GM19467 (cell line): ENCODE measurements at regions not wholly inside any gene's neighbourhood (a gene's known extent, or its start where the extent isn't known, plus 50 kb on each side); places are given as distances from the start of the nearest gene placed in this dataset.

Experiments used
- ATAC-seq: cut with Tn5 transposase; IDR thresholded peaks from one replicate; pipeline ENCODE4 v1.9.1; 2021; ENCODE audit warnings: mild to moderate bottlenecking, moderate library complexity; ENCODE audit not compliant: unreplicated experiment

GRCh38 chr3:3633761-3634160, 165.5 kb upstream of the LRRN1 start:
- ATAC-seq: no peak

DNA sequence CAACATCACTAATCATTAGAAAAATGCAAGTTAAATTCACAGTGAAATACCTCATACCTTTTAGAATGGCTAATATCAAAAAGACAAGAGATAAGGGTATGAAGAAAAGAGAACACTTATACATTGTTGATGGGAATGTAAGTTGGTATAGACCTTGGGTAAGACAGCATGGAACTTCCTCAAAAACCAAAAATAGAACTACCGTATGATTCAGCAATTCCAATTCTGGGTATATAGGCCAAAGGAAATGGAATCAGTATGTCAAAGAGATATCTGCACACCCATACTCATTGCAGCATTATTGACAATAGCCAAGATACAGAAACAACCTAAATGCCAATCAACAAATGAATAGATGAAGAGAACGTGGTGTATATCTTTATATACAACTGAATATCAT, 166.8 kb upstream of the LRRN1 start:
- ATAC-seq: no peak

GRCh38 chr3:3631114-3631513, 168.1 kb upstream of the LRRN1 start:
- no peak for ATAC-seq

DNA sequence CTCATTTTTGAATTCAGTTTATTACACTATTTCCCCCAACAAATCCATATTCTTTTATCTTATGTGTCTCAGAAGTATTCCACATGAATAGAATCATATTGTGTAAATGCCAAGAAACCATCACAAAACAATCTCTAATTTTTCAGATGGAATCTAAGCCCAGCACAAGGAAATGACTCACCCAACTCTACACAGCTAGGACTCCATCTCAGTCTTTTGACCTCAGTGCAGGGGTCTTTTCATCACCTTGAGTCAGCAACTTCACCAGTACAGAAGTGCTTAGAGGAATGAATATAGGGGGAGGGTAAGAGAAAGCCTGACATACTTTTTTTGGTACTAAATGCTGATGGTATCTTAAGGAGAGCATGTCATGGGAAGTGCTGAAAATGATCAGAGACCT, 169.3 kb upstream of the LRRN1 start:
- no peak for ATAC-seq

- peak; percentile 76 for ATAC-seq
Measured at GRCh38 chr3:3628676-3629328, 170.4 kb upstream of the LRRN1 start.

DNA sequence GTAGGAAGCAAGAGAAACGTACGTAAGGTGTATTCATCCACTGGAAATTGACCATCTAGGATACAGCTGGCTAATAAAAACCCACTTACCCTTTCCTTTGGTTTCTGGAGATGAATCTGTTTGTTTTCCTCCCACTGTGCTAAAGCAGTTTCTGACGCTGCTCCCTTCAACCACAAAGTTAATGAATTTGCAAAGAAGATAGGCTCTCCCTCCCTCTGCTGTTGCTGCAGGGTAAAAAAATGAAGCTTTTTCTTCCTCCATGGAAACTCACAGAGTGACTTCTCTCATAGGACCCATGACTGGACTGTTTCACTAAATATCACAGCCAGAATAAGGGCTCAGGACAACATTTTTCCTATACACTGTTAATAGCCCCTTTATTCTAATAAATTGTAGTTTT, 172.1 kb upstream of the LRRN1 start:
- ATAC-seq: no peak

- ATAC-seq: no peak
Measured at GRCh38 chr3:3625544-3626271, 173.5 kb upstream of the LRRN1 start.

DNA sequence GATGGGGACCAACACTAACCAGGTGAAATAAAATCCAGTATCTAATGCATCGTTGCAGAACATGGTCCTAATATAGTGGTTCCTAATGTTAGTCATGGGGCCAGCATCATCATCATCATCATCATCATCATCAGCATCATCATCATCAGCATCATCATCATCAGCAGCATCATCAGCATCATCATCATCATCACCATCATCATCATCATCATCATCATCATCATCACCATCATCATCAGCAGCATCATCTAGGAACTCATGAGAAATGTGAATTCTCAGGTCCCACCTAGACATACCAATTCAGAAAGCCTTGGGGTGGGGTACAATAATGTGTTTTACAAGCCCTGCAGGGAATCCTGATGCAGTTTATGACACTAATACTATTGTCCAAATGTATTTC, 179.4 kb upstream of the LRRN1 start:
- no peak for ATAC-seq

GRCh38 chr3:3618623-3619022, 180.6 kb upstream of the LRRN1 start:
- ATAC-seq: no peak

GRCh38 chr3:3615533-3615932, 183.7 kb upstream of the LRRN1 start:
- ATAC-seq: no peak

DNA sequence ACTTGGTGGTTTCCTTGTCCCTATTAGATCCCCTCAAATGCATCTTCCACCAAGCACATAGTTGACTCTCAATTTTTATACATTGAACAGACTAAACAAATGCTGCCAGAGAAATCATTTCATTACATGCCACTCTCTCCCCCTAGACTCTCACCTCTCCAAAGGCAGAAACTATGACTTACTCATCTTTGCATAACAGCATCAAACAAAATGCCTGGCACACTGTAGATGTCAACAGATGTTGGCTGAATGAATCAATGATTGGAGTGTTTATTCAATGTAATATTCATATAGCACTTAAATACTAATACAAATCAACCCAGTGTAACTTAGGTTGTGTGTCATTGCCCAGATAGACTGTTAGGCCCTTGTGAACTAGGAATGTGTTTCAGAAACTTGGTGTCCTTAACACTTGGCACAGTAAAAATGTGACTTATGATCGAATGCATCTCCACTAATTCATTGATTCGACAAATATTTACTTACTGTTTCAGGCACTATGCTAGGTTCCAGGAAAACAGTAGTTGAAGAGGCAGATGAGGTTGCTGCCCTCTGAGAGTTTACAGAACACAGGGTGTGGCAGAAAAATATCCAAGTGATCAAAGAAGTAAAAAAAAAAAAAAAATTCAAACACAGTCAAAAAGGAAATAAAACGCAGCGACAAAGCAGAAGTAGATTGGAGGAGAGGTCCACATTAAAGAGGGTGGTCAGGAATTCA, 188.5 kb upstream of the LRRN1 start:
- ATAC-seq: no peak

DNA sequence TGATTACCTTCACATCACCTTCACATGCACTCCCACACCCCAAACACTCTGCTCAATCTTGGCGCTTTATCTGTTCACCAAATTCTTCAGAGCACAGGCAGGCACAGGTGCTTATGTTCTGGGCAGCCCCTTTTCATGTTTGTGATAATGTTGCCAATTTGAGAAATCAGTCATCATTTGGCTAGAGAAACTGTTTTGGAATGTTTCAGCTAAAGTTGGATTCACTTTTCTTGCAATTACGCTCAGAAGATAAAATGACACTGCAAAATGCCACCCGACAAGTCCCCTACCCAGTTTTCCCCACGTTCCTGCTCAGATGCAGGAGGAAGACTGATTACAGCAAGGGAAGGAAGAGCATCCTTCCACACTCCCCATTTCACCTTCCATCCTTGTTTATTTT, 192.9 kb upstream of the LRRN1 start:
- no peak for ATAC-seq

DNA sequence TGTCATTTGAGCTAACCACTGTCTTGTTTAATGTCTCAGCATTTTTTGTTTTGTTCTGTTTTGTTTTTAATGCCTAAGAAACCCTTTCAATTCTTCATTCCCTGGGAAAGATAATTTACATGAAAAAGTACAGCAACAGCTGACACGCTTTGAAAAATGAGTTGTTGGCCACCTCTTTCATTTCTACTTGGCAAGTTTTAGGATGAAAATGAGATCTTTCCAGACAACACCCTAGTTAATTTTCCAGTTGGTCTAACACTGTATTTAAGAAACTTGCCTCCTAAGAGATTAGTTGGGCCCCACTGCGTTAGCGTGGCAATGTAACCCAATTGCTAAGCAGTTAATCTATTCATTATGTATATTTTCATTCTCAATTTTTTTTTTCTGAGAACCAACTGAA, 194.0 kb upstream of the LRRN1 start:
- no peak for ATAC-seq

GRCh38 chr3:3603351-3603750, 195.9 kb upstream of the LRRN1 start:
- ATAC-seq: no peak

- no peak for ATAC-seq
Measured at GRCh38 chr3:3600665-3601340, 198.4 kb upstream of the LRRN1 start.

DNA sequence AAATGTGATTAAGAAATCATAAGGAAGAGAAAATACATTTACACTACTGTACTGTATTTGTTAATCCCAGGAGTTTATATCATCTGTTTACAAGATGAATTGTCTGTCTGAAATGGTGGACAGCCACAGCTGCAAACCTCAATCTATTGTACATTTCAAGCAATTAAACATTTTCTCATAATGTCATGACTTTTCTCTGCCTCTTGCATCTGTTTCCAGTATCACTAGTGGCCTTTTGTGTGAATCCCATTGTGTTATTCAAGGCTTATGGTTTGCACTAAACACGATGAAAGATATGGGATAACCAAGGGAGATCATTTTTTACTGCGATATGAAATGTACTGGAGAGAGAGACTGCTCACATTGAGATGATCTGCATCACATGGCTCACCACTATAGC, 200.2 kb upstream of the LRRN1 start:
- ATAC-seq: no peak

GRCh38 chr3:3594986-3595385, 204.2 kb upstream of the LRRN1 start:
- no peak for ATAC-seq

DNA sequence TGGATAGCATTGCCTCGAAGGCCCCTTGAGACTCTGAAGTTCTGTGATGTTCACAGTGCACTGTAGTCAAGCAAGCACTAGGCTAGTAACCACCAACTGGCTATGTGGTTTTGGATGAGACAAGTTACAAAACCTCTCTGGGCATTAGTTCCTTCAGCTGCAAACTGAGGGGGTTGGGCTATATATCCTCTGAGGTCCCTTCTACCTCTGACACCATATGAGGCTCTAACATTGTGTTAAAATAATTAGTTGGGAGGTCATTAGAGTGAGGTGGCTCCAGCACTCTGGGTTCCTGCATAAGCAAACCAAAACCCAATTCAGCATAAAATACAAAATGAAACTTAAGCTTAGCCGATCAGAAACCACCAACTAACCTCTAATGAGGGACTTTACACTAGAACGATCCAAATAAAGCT, 209.5 kb upstream of the LRRN1 start:
- ATAC-seq: no peak

- no peak for ATAC-seq
Measured at GRCh38 chr3:3587647-3587972, 211.6 kb upstream of the LRRN1 start.

DNA sequence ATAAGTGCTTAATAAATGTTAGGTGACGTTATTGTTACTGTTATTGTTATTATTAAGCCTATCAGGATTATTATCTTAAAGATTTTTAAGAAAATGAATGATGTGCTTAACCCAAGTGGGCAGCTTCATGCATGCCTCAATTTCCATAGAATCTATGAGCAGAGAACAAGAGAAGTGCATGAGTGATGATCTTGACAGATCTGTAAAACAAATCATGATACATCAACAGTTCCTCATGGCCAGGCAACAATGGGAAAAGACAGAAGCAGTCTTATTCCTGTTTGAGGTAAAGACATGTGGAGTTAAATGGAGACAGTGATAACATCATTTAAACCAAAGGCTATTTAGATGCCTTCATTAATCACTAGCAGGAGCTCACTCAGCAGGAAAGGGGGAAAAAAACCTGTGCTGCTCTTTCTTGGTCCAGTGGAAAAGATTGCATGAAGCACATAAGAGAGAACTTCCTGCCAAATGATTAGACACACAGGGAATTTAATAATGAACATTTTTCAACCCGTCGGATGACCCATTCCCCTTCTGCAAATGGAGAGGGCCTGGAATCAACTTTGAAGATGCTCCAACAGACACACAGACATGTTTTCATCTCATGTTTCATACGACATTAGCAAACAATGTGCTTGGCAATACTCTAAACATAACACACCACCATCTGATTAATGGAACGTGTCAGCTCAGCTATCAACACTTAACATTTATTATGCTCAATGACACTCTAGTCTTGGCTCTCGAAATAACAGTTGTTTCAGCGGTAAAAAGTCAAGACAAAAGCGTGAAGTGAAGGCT, 212.2 kb upstream of the LRRN1 start:
- ATAC-seq: no peak

DNA sequence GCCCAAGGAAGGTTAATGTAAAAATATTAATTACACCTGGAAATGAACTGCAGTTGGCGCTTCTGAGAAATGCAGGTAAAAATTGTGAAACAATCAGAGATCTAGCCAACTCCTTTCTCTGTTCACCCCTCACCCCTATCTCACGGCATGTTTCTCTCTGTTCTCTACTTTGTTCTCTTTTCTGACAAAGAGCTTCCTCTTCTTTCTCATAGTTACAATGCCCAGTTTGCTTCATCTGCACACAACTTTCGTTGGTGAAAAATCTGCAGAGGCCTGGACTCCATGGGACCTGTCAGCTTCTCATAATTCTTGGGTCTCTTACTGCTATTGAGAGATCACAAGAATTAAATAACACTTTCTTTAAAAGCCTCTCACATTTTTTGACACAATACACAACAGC, 212.9 kb upstream of the LRRN1 start:
- ATAC-seq: no peak
